CD14-positive monocyte (primary cell): ENCODE measurements at regions not wholly inside any gene's neighbourhood (a gene's known extent, or its start where the extent isn't known, plus 50 kb on each side); places are given as distances from the start of the nearest gene placed in this dataset.

ENCODE experiments used
- DNase-seq, 3 donors: peaks; one replicate each; pipeline ENCODE4 v3.0.0-alpha.2; 2011 to 2022
- H2AFZ ChIP-seq: 2 replicates; pipeline ENCODE4 v1.6.0; 2012; ENCODE audit warnings: mild to moderate bottlenecking, low read depth, low read length, inconsistent platforms; ENCODE audit not compliant: insufficient read depth, poor library complexity, severe bottlenecking
- H3K27ac ChIP-seq, 2 donors: 1 replicate in 1 of 2; 2 replicates in 1 of 2; pipeline ENCODE4 v1.5.1; 2012 to 2013; ENCODE audit warnings: low read length in 2 of 2, control low read depth in 1 of 2, inconsistent platforms in 1 of 2, low read depth in 1 of 2, mild to moderate bottlenecking in 1 of 2
- H3K27me3 ChIP-seq, 2 donors: one replicate each; pipeline versions ENCODE4 v1.6.0 to v1.6.1; 2011 to 2013; ENCODE audit warnings: low read length in 2 of 2; ENCODE audit not compliant: control insufficient read depth in 2 of 2, insufficient read depth in 2 of 2
- H3K36me3 ChIP-seq, 2 donors: replicated peaks in 1 of 2; 1 replicate in 1 of 2; 2 replicates in 1 of 2; pipeline versions ENCODE4 v1.5.1 to v1.6.1; 2012 to 2013; ENCODE audit warnings: low read length in 2 of 2, control low read depth in 1 of 2, inconsistent platforms in 1 of 2, mild to moderate bottlenecking in 1 of 2; ENCODE audit not compliant: insufficient read depth in 2 of 2, control insufficient read depth in 1 of 2
- H3K4me1 ChIP-seq, 2 donors: 1 replicate in 1 of 2; 2 replicates in 1 of 2; pipeline versions ENCODE4 v1.5.1 to v1.6.1; 2012 to 2013; ENCODE audit warnings: low read length in 2 of 2, control low read depth in 1 of 2, inconsistent platforms in 1 of 2, mild to moderate bottlenecking in 1 of 2, moderate library complexity in 1 of 2; ENCODE audit not compliant: insufficient read depth in 2 of 2, control insufficient read depth in 1 of 2
- H3K4me2 ChIP-seq: replicated peaks from 2 replicates; pipeline ENCODE3; 2012; ENCODE audit warnings: low read length, moderate library complexity, mild to moderate bottlenecking; ENCODE audit not compliant: poor library complexity, severe bottlenecking; ENCODE audit errors: extremely low read depth
- H3K4me3 ChIP-seq, 3 experiments: fragments of 200-600 bp in 1 of 3; sonication (generic) in 1 of 3; replicated peaks in 1 of 3; 1 replicate in 2 of 3; 2 replicates in 1 of 3; pipeline ENCODE4 v1.5.1; 2011 to 2013; ENCODE audit warnings: low read length in 3 of 3, mild to moderate bottlenecking in 3 of 3, control low read depth in 2 of 3, low read depth in 2 of 3, inconsistent platforms in 1 of 3, moderate library complexity in 1 of 3
- H3K79me2 ChIP-seq: 2 replicates; pipeline ENCODE4 v1.6.0; 2012; ENCODE audit warnings: mild to moderate bottlenecking, control low read depth, inconsistent platforms, low read length, moderate library complexity; ENCODE audit not compliant: insufficient read depth
- H3K9ac ChIP-seq: 2 replicates; pipeline ENCODE4 v1.6.0; 2017; ENCODE audit warnings: low read length, mild to moderate bottlenecking; ENCODE audit not compliant: insufficient read depth, poor library complexity, severe bottlenecking
- H3K9me3 ChIP-seq, 2 donors: replicated peaks in 1 of 2; 1 replicate in 1 of 2; 2 replicates in 1 of 2; pipeline versions ENCODE4 v1.5.1 to v1.6.1; 2012 to 2013; ENCODE audit warnings: low read length in 2 of 2, control low read depth in 1 of 2; ENCODE audit not compliant: control insufficient read depth in 1 of 2, insufficient read depth in 1 of 2
- H4K20me1 ChIP-seq: 2 replicates; pipeline ENCODE4 v1.6.0; 2012; ENCODE audit warnings: mild to moderate bottlenecking, low read length, control low read depth, moderate library complexity; ENCODE audit not compliant: insufficient read depth
- H3K27ac Mint-ChIP-seq, 7 donors: one replicate each; pipeline ENCODE4 v1.8.0; 2020; ENCODE audit warnings: mild to moderate bottlenecking in 7 of 7, mixed read lengths in 7 of 7, moderate library complexity in 6 of 7, inconsistent platforms in 2 of 7
- H3K27me3 Mint-ChIP-seq, 3 donors: one replicate each; pipeline ENCODE4 v1.8.0; 2021 to 2022; ENCODE audit warnings: low read depth in 3 of 3, mild to moderate bottlenecking in 3 of 3, mixed read lengths in 3 of 3, moderate library complexity in 3 of 3, inconsistent platforms in 1 of 3
- H3K36me3 Mint-ChIP-seq, 2 donors: one replicate each; pipeline ENCODE4 v1.8.0; 2020; ENCODE audit warnings: mixed read lengths in 2 of 2, inconsistent platforms in 1 of 2, mild to moderate bottlenecking in 1 of 2
- H3K4me1 Mint-ChIP-seq: one replicate; pipeline ENCODE4 v1.8.0; 2020; ENCODE audit warnings: mild to moderate bottlenecking, mixed read lengths
- H3K4me3 Mint-ChIP-seq, 2 donors: one replicate each; pipeline ENCODE4 v1.8.0; 2020; ENCODE audit warnings: mild to moderate bottlenecking in 2 of 2, mixed read lengths in 2 of 2, moderate library complexity in 1 of 2
- H3K9me3 Mint-ChIP-seq, 7 donors: one replicate each; pipeline ENCODE4 v1.8.0; 2020 to 2022; ENCODE audit warnings: mixed read lengths in 7 of 7, mild to moderate bottlenecking in 6 of 7, moderate library complexity in 6 of 7, inconsistent platforms in 2 of 7
- CTCF ChIP-seq: fragments of 200-600 bp; IDR thresholded peaks from one replicate; pipeline ENCODE4 v1.8.0; 2022; ENCODE audit warnings: antibody characterized with exemption, mild to moderate bottlenecking
- WGBS: methylation state at CpG from one replicate; pipeline ENCODE4 v1.1.5; 2013; ENCODE audit warnings: missing lambda C conversion rate; ENCODE audit not compliant: insufficient coverage; 5-methylcytosine and 5-hydroxymethylcytosine counted together
- intact Hi-C, 2 donors: fragments of 100-400 bp; cut with micrococcal nuclease; formaldehyde crosslinking; loops; one replicate each; pipeline versions ENCODE4 v1.15.0 to v1.15.1; 2023

GRCh38 chr10:21097926-21098355 is 200.8 kb upstream of the NEBL start:
- no peak overlapping the region for H3K27ac Mint-ChIP-seq
- TF ChIP-seq CTCF: no peak

GRCh38 chr10:21095494-21096055 is 198.5 kb upstream of the NEBL start:
- no peak for TF ChIP-seq CTCF
- no CpG with 5 or more reads among the region's 3 CpGs for WGBS
- no peaks in the 10 kb centered on the region for H3K9me3 ChIP-seq
- no peaks in the 10 kb centered on the region for H3K79me2 ChIP-seq
- Mint-ChIP-seq H3K9me3 (peaks cover 0 to 4% (median 0%) of the 10 kb centered on the region in 7 donors), H3K4me1 (no peaks in the 10 kb centered on the region), H3K27me3 (peaks cover 2 to 8% (median 3%) of the 10 kb centered on the region in 3 donors), H3K4me3 (no peak overlapping the region), H3K36me3 (no peaks in the 10 kb centered on the region), H3K27ac (no peak overlapping the region)
- H3K4me2 ChIP-seq: no peak overlapping the region
- no peaks in the 10 kb centered on the region for H3K36me3 ChIP-seq
- no peaks in the 10 kb centered on the region for H3K27me3 ChIP-seq
- intact Hi-C loops: no loop called here
- H3K4me1 ChIP-seq: no peaks in the 10 kb centered on the region
- H3K9ac ChIP-seq: no peak overlapping the region
- no peak for DNase-seq
- no peaks in the 10 kb centered on the region for H4K20me1 ChIP-seq
- H3K27ac ChIP-seq: no peak overlapping the region
- no peak overlapping the region for H2AFZ ChIP-seq
- no peak overlapping the region for H3K4me3 ChIP-seq

More at GRCh38 chr10:21097926-21098355, 200.8 kb upstream of the NEBL start:
- H3K4me1 ChIP-seq: no peaks in the 10 kb centered on the region
- Mint-ChIP-seq H3K4me3 (no peak overlapping the region), H3K9me3 (peaks cover 0 to 4% (median 0%) of the 10 kb centered on the region in 7 donors), H3K27me3 (peaks cover 2 to 8% (median 3%) of the 10 kb centered on the region in 3 donors), H3K36me3 (no peaks in the 10 kb centered on the region), H3K4me1 (no peaks in the 10 kb centered on the region)
- no peak overlapping the region for H3K4me3 ChIP-seq
- H3K27me3 ChIP-seq: no peaks in the 10 kb centered on the region
- no peak overlapping the region for H2AFZ ChIP-seq
- WGBS: 80% methylated on average over 1 of the region's 5 CpGs
- no peaks in the 10 kb centered on the region for H3K36me3 ChIP-seq
- H4K20me1 ChIP-seq: no peaks in the 10 kb centered on the region
- no peak overlapping the region for H3K27ac ChIP-seq
- H3K79me2 ChIP-seq: no peaks in the 10 kb centered on the region
- H3K9me3 ChIP-seq: no peaks in the 10 kb centered on the region
- intact Hi-C loops: no loop called here
- no peak for DNase-seq
- H3K9ac ChIP-seq: no peak overlapping the region
- no peak overlapping the region for H3K4me2 ChIP-seq
